HepG2 (cell line): ENCODE measurements at regions not wholly inside any gene's neighbourhood (a gene's known extent, or its start where the extent isn't known, plus 50 kb on each side); places are given as distances from the start of the nearest gene placed in this dataset.
A peak's percentile ranks its signal among the peaks of the same experiment; 100 is the strongest.

Experiments
- ATAC-seq: fragments of 200-7000 bp; cut with Tn5 transposase; 3 replicates; pipeline ENCODE4 v1.9.1; 2020; ENCODE audit warnings: mild to moderate bottlenecking, moderate library complexity
- BruUV-seq: library from RNA; stranded (reverse); fragments of 400-500 nt; replicated peaks from 2 replicates; lab custom pipeline; 2021; lab: Mats Ljungman, UMichigan
- CTCF ChIA-PET: fragments of 300-600 bp; formaldehyde crosslinking; extraction: SDS; loops from one replicate; lab custom pipeline; 2021; ENCODE audit warnings: low total read pairs, inconsistent platforms, low intra/inter-chr PET ratio; lab: Yijun Ruan, JAX
- POLR2A ChIA-PET: fragments of 350-600 bp; sonication (Branson Sonifier 250); formaldehyde crosslinking; loops from one replicate; lab custom pipeline; 2020; ENCODE audit warnings: antibody characterized with exemption, inconsistent platforms; lab: Yijun Ruan, JAX
- DNase-seq: peaks from one replicate; pipeline ENCODE4 v3.0.0-alpha.2; 2015; ENCODE audit warnings: low spot score
- FAIRE-seq: peaks from 3 replicates; lab custom pipeline; 2011; peaks lifted over from hg19 to GRCh38; lab: Jason Lieb, UNC
- H2AFZ ChIP-seq: one replicate; pipeline ENCODE4 v1.6.1; 2011; ENCODE audit warnings: low read length, inconsistent platforms
- H3K27ac ChIP-seq: fragments of 300-600 bp; 3 replicates; pipeline ENCODE4 v1.8.0; 2011; ENCODE audit warnings: mixed run types, mild to moderate bottlenecking, mixed read lengths, low read length, inconsistent platforms; ENCODE audit not compliant: insufficient read depth; ENCODE audit errors: extremely low read length
- H3K27me3 ChIP-seq, 2 experiments: fragments of 200-600 bp in 1 of 2; 2 replicates in 1 of 2; 3 replicates in 1 of 2; pipeline versions ENCODE4 v1.6.0 to v1.8.0; 2011; ENCODE audit warnings: low read length in 2 of 2, mild to moderate bottlenecking in 2 of 2, moderate library complexity in 2 of 2, inconsistent platforms in 1 of 2; ENCODE audit not compliant: insufficient read depth in 2 of 2, control insufficient read depth in 1 of 2
- H3K36me3 ChIP-seq, 2 experiments: fragments of 200-600 bp in 1 of 2; replicated peaks in 1 of 2; 2 replicates in 1 of 2; 3 replicates in 1 of 2; pipeline versions ENCODE4 v1.5.1 to v1.8.0; 2011; ENCODE audit warnings: low read length in 2 of 2, inconsistent platforms in 1 of 2; ENCODE audit not compliant: insufficient read depth in 2 of 2, control insufficient read depth in 1 of 2
- H3K4me1 ChIP-seq: 2 replicates; pipeline ENCODE4 v1.5.1; 2012; ENCODE audit warnings: low read length, inconsistent platforms; ENCODE audit not compliant: insufficient read depth
- H3K4me2 ChIP-seq: 2 replicates; pipeline ENCODE4 v1.6.0; 2011; ENCODE audit warnings: low read depth, low read length, inconsistent platforms
- H3K4me3 ChIP-seq, 3 experiments: fragments of 200-600 bp in 1 of 3; sonication (generic), shearing (Covaris generic) in 1 of 3; replicated peaks in 1 of 3; 2 replicates each; pipeline ENCODE4 v1.5.1; 2011 to 2016; ENCODE audit warnings: low read length in 3 of 3, inconsistent platforms in 2 of 3, low read depth in 2 of 3, mild to moderate bottlenecking in 2 of 3, control low read depth in 1 of 3, mixed read lengths in 1 of 3; ENCODE audit not compliant: insufficient read depth in 1 of 3
- H3K79me2 ChIP-seq: one replicate; pipeline ENCODE4 v1.6.1; 2011; ENCODE audit warnings: low read length, inconsistent platforms; ENCODE audit not compliant: insufficient read depth
- H3K9ac ChIP-seq: 2 replicates; pipeline ENCODE4 v1.6.0; 2011; ENCODE audit warnings: mild to moderate bottlenecking, low read depth, low read length, inconsistent platforms; ENCODE audit not compliant: insufficient read depth
- H3K9me3 ChIP-seq: 2 replicates; pipeline ENCODE4 v1.5.1; 2012; ENCODE audit warnings: mild to moderate bottlenecking, low read length
- H4K20me1 ChIP-seq: 2 replicates; pipeline ENCODE4 v1.6.0; 2011; ENCODE audit warnings: inconsistent platforms, mild to moderate bottlenecking, low read length, moderate library complexity; ENCODE audit not compliant: insufficient read depth
- AFF4 ChIP-seq: sonication (generic); formaldehyde crosslinking; IDR thresholded peaks from 2 replicates; pipeline ENCODE4 v1.4.0; 2020; ENCODE audit warnings: missing genetic modification reagents
- BRD4 ChIP-seq: sonication (generic); formaldehyde crosslinking; IDR thresholded peaks from 2 replicates; pipeline ENCODE4 v1.4.0; 2020; ENCODE audit warnings: missing genetic modification reagents
- FOXK2 ChIP-seq: fragments of 450-650 bp; IDR thresholded peaks from 2 replicates; pipeline ENCODE4 v1.6.1; 2016
- MAFF ChIP-seq: IDR thresholded peaks from 2 replicates; pipeline ENCODE4 v1.6.1; 2011; ENCODE audit warnings: low read depth, low read length, improper control_type of control experiment
- MAFK ChIP-seq, 2 experiments: IDR thresholded peaks in 1 of 2; conservative IDR thresholded peaks in 1 of 2; 2 replicates each; pipeline ENCODE4 v1.6.1; 2011; ENCODE audit warnings: improper control_type of control experiment in 2 of 2, low read length in 2 of 2
- MIXL1 ChIP-seq: IDR thresholded peaks from 2 replicates; pipeline ENCODE4 v1.6.1; 2016
- MTA3 ChIP-seq: sonication (generic); formaldehyde crosslinking; IDR thresholded peaks from 2 replicates; pipeline ENCODE4 v1.4.0; 2020; ENCODE audit warnings: missing genetic modification reagents
- SP140L ChIP-seq: sonication (generic); formaldehyde crosslinking; IDR thresholded peaks from 2 replicates; pipeline ENCODE4 v1.4.0; 2020; ENCODE audit warnings: missing genetic modification reagents, borderline replicate concordance
- ZNF792 ChIP-seq: IDR thresholded peaks from 2 replicates; pipeline ENCODE4 v1.6.1; 2016
- WGBS: methylation state at CpG from one replicate; pipeline ENCODE4 v1.1.6; 2017; ENCODE audit warnings: low lambda C conversion rate; 5-methylcytosine and 5-hydroxymethylcytosine counted together
- in situ Hi-C: cut with HindIII; loops from 2 replicates; pipeline ENCODE4 v1.10.0; 2017; ENCODE audit warnings: low pct_unique_long_range_greater_than_20kb; ENCODE audit not compliant: extremely low pct_ligation_motif_present
- intact Hi-C: fragments of 100-400 bp; cut with micrococcal nuclease; formaldehyde crosslinking; loops from one replicate; pipeline ENCODE4 v1.10.0; 2022; ENCODE audit not compliant: unreplicated experiment

GRCh38 chr10:44671319-44671718, 239.8 kb upstream of the TMEM72 start:
- H3K79me2 ChIP-seq, result no peaks in the 10 kb centered on the region
- ChIA-PET POLR2A (no interaction called here), CTCF (no interaction called here)

GRCh38 chr10:44673245-44673983, 237.7 kb upstream of the TMEM72 start:
- intact Hi-C loops (no loop called here), in situ Hi-C loops (no loop called here)
- Histone ChIP-seq H3K27ac (no peak overlapping the region), H2AFZ (no peak overlapping the region), H3K4me2 (no peak overlapping the region), H3K79me2 (no peaks in the 10 kb centered on the region), H3K9me3 (no peaks in the 10 kb centered on the region), H3K36me3 (no peaks in the 10 kb centered on the region), H3K27me3 (no peaks in the 10 kb centered on the region), H3K9ac (no peak overlapping the region), H4K20me1 (no peaks in the 10 kb centered on the region), H3K4me1 (no peaks in the 10 kb centered on the region), H3K4me3 (no peak overlapping the region)
- BruUV-seq, result no TSS peak
- CTCF ChIA-PET, result no interaction called here
- POLR2A ChIA-PET, result no interaction called here
- 13% methylated on average over 1 of the region's 3 CpGs for WGBS
- TF ChIP-seq ZNF792 (CRISPR knock-in tag), result peak; percentile 94
- no peak for TF ChIP-seq AFF4 (CRISPR knock-in tag)
- FAIRE-seq (no peak), ATAC-seq (no peak), DNase-seq (peak; percentile 6)

More at GRCh38 chr10:44671319-44671718, 239.8 kb upstream of the TMEM72 start:
- Histone ChIP-seq H4K20me1 (no peaks in the 10 kb centered on the region), H3K36me3 (no peaks in the 10 kb centered on the region), H3K4me1 (no peaks in the 10 kb centered on the region), H2AFZ (no peak overlapping the region), H3K4me3 (no peak overlapping the region), H3K27me3 (no peaks in the 10 kb centered on the region; a peak in 1 of 5 replicates), H3K27ac (no peak overlapping the region), H3K9ac (no peak overlapping the region), H3K4me2 (no peak overlapping the region), H3K9me3 (no peaks in the 10 kb centered on the region)
- BruUV-seq, result no TSS peak
- intact Hi-C loops, result no loop called here
- no peak for ATAC-seq
- TF ChIP-seq MAFF (peak; percentile 83), BRD4 (CRISPR knock-in tag) (no peak), FOXK2 (no peak), MAFK (conservative IDR thresholded peaks at IDR 0.05 in 1 of 2, IDR thresholded peaks at IDR 0.05 in 1 of 2; ENCODE audit: low read length in 2 of 2) (peak; percentile 82 to 90), SP140L (CRISPR knock-in tag) (no peak), MTA3 (CRISPR knock-in tag) (no peak), MIXL1 (no peak)
- DNase-seq, result no peak
- in situ Hi-C loops, result no loop called here
- FAIRE-seq, result no peak
